Thoracic aorta (tissue), 2 donors: ENCODE measurements at regions not wholly inside any gene's neighbourhood (a gene's known extent, or its start where the extent isn't known, plus 50 kb on each side); places are given as distances from the start of the nearest gene placed in this dataset.
"Not testable (repeated sequence)": the region's sequence is repeated elsewhere in the genome, so short reads cannot be mapped to it uniquely, and the experiment has no call there.

ENCODE experiments used
- ATAC-seq: fragments of 150-250 bp; one replicate; pipeline ENCODE4 v1.8.0; 2017; ENCODE audit warnings: low read depth; ENCODE audit not compliant: insufficient number of reproducible peaks, low FRiP score
- DNase-seq: peaks from one replicate; pipeline ENCODE4 v3.0.0-alpha.2; 2020; ENCODE audit warnings: low spot score
- H3K27ac ChIP-seq, 2 donors: fragments of 200-600 bp; sonication (generic); 1 replicate in 1 of 2; 2 replicates in 1 of 2; pipeline ENCODE4 v1.5.1; 2016; ENCODE audit warnings: mild to moderate bottlenecking in 2 of 2, moderate library complexity in 2 of 2
- H3K27me3 ChIP-seq: fragments of 200-600 bp; sonication (generic); replicated peaks from 2 replicates; pipeline ENCODE4 v1.6.0; 2016; ENCODE audit warnings: mild to moderate bottlenecking; ENCODE audit not compliant: insufficient read depth
- H3K36me3 ChIP-seq: fragments of 200-600 bp; sonication (generic); one replicate; pipeline ENCODE4 v1.5.1; 2016
- H3K4me1 ChIP-seq, 2 donors: fragments of 200-600 bp; sonication (generic); 1 replicate in 1 of 2; 2 replicates in 1 of 2; pipeline versions ENCODE4 v1.5.1 to v1.6.0; 2016; ENCODE audit warnings: low read depth in 2 of 2, mild to moderate bottlenecking in 1 of 2; ENCODE audit not compliant: control insufficient read depth in 1 of 2
- H3K4me3 ChIP-seq: fragments of 200-600 bp; sonication (generic); 2 replicates; pipeline ENCODE4 v1.5.1; 2016; ENCODE audit warnings: mild to moderate bottlenecking
- H3K9me3 ChIP-seq: fragments of 200-600 bp; sonication (generic); 2 replicates; pipeline ENCODE4 v1.5.1; 2016

GRCh38 chrX:3902222-3902621 lies 188.8 kb upstream of the PRKX start:
- not testable (repeated sequence) for H3K27ac ChIP-seq, H3K36me3 ChIP-seq, H3K27me3 ChIP-seq, H3K9me3 ChIP-seq, DNase-seq, H3K4me1 ChIP-seq, ATAC-seq, H3K4me3 ChIP-seq

DNA sequence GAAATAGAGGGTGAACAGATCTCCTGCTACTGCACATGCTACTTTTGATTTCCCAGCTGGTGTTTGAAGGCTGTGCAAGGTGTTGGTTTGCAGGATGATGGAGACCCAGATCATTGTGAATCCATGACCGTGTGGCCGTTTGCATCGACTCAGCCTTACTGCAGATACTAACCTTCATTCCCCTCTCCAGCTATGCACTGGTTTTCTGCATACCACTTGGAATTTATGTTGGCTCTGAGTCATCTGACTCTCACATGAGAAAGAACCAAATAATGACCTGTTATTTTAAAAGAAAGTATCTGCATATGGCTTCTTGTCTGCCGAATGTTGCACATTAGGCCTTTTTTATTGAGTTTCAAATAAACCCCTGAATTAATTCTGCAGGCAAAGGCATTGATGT lies 183.3 kb upstream of the PRKX start:
- not testable (repeated sequence) for H3K4me3 ChIP-seq, H3K36me3 ChIP-seq, H3K27me3 ChIP-seq, H3K27ac ChIP-seq, H3K9me3 ChIP-seq, ATAC-seq, H3K4me1 ChIP-seq, DNase-seq

DNA sequence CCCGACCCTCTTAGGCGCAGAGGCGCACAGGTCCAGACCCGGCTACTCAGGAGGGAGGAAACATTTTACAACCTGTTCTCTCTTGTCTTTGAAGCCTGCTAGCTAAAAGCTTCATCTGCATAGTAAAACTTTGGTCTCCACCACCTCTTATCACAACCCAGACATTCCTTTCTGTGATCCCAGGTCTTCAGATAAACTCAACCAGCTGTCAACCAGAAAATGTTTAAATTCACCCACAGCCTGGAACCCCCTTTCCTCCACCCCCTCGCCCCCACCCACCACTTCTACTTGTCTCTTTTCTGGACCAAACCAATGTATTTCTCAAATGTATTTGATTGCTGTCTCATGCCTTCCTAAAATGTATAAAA lies 169.1 kb upstream of the PRKX start:
- DNase-seq, H3K36me3 ChIP-seq, H3K4me3 ChIP-seq, H3K4me1 ChIP-seq, ATAC-seq, H3K9me3 ChIP-seq, H3K27ac ChIP-seq, H3K27me3 ChIP-seq: not testable (repeated sequence)

- not testable (repeated sequence) for H3K4me3 ChIP-seq, H3K27ac ChIP-seq, H3K9me3 ChIP-seq, H3K27me3 ChIP-seq, H3K36me3 ChIP-seq, H3K4me1 ChIP-seq, ATAC-seq, DNase-seq
Measured at GRCh38 chrX:3881898-3882552, 168.6 kb upstream of the PRKX start.

DNA sequence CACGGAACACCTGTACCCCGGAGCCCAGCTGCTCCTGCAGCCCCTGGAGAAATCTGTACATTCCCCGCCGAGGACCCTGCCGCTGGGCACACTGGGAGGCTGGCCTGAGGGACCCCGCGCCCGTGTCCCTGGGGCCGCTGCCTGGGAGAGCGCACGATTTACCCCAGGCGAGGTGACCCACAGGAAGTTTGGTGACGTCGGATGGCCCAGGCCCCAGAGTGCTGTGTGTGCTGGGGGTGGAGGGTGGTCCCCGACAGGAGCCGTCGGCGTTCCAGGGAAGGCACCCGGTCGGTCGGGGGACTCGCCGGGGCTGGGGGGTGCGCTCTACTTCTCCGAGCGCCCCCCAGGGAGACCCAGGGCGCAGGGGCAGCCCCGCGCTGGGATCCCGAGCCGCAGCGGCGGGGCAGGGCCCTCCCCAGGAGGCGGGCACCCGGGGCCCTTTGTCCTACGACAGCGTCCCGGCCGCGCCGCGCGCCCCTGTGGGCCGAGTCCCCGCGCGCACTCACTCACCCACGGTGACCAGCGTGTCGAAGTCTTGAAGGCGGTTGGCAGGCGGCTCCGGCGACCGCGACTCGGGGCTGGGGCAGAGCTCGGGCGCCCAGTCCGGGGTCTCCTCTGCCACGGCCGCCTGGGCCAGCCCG lies 167.9 kb upstream of the PRKX start:
- H3K4me1 ChIP-seq, ATAC-seq, H3K27ac ChIP-seq, H3K27me3 ChIP-seq, H3K36me3 ChIP-seq, H3K9me3 ChIP-seq, H3K4me3 ChIP-seq, DNase-seq: not testable (repeated sequence)

- DNase-seq, H3K27ac ChIP-seq, H3K4me1 ChIP-seq, H3K4me3 ChIP-seq, H3K27me3 ChIP-seq, H3K9me3 ChIP-seq, ATAC-seq, H3K36me3 ChIP-seq: not testable (repeated sequence)
Measured at GRCh38 chrX:3876393-3876792, 162.9 kb upstream of the PRKX start.

DNA sequence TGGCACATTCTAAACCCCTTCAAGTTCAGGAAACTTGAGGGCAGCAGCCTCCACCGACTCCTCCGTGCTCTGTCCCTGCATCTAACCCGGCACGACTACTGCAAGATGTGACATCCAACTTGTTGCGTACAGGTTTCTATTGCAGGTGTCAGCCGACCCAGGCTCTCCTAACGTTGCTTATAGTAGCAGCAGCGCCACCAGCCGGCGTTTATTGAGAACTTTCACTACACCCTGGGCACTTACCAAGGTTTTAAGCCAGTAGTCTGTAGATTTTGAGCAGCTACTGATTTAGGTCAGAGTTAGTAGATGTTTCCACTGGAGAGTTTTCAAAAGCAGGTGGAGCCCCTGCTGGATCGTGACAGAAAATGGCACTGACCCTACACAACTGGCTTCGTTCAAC lies 162.2 kb upstream of the PRKX start:
- ATAC-seq, H3K4me1 ChIP-seq, H3K27ac ChIP-seq, H3K36me3 ChIP-seq, H3K9me3 ChIP-seq, H3K4me3 ChIP-seq, DNase-seq, H3K27me3 ChIP-seq: not testable (repeated sequence)

DNA sequence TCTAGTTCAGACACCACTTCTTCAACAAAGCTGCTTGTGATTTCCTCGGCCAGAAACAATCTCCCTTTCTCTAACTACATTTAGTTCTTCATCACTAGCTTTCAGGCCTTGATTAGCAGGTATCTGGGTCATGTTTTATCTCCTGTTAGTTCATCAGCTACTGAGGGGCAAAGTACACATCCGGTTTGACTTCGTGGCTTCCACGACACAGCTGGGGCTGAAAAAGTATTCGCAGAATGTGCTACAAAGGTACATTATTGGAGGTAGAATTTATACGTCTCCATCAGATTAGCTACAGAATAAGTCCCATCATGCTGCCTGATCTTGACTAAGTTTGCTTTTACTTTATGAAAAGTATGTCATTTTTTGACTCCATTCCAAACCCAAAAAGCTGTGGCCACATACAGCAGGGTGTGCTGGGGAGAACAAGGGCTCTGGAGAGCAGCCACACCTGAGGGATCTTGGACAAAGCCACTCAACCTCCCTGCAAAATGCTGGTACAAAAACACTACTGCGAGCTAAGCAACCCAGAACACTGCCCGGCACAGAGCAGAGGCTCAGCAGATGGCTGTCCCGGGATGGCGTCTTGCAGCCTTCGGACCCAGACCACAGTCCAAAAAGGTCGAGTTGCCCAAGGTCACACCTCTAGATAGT lies 158.9 kb upstream of the PRKX start:
- H3K4me1 ChIP-seq, H3K4me3 ChIP-seq, H3K36me3 ChIP-seq, ATAC-seq, H3K27ac ChIP-seq, H3K27me3 ChIP-seq, H3K9me3 ChIP-seq, DNase-seq: not testable (repeated sequence)

- H3K4me3 ChIP-seq, ATAC-seq, DNase-seq, H3K9me3 ChIP-seq, H3K36me3 ChIP-seq, H3K27ac ChIP-seq, H3K4me1 ChIP-seq, H3K27me3 ChIP-seq: not testable (repeated sequence)
Measured at GRCh38 chrX:3867067-3867831, 153.8 kb upstream of the PRKX start.

DNA sequence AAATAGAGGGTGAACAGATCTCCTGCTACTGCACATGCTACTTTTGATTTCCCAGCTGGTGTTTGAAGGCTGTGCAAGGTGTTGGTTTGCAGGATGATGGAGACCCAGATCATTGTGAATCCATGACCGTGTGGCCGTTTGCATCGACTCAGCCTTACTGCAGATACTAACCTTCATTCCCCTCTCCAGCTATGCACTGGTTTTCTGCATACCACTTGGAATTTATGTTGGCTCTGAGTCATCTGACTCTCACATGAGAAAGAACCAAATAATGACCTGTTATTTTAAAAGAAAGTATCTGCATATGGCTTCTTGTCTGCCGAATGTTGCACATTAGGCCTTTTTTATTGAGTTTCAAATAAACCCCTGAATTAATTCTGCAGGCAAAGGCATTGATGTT lies 144.9 kb upstream of the PRKX start:
- ATAC-seq, H3K36me3 ChIP-seq, H3K9me3 ChIP-seq, H3K4me1 ChIP-seq, H3K4me3 ChIP-seq, DNase-seq, H3K27me3 ChIP-seq, H3K27ac ChIP-seq: not testable (repeated sequence)

DNA sequence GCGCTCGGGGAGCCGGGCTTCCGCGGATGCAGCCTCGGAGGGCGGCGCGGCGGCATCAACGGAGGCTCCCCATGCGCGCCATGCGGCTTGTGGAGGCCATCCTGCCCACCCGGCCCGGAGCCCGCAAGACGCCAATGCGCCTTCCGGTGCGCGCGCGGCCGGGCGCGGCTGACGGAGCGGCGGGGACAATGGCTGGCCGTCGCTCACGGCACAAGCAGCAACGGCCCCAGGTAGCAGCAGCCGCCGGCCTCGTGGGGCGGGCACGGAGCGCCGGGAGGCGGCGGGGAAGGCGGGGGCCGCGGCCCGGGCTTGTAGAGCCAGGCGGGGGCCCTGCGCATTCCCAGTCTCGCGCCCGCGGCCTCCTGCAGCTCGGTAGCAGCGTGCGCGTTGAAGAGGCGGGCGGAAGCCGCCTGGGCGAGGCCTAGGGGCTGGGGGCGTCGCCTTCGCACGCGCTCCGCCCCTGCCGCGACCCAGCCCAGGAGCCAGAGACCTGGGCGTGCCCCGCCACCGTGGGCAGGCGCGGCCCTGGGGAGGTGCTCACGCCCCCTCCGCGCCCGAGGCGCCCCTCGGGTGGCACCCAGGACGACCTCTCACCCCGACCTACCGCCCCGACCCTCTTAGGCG lies 130.2 kb upstream of the PRKX start:
- not testable (repeated sequence) for H3K27me3 ChIP-seq, H3K4me1 ChIP-seq, H3K9me3 ChIP-seq, H3K27ac ChIP-seq, H3K4me3 ChIP-seq, ATAC-seq, H3K36me3 ChIP-seq, DNase-seq
